Sigmoid colon (tissue), 6 donors: ENCODE measurements at regions not wholly inside any gene's neighbourhood (a gene's known extent, or its start where the extent isn't known, plus 50 kb on each side); places are given as distances from the start of the nearest gene placed in this dataset.

Experiments
- DNase-seq: peaks from one replicate; pipeline ENCODE4 v3.0.0-alpha.2; 2019
- H3K27ac ChIP-seq, 4 donors: fragments of 200-600 bp; sonication (generic); one replicate each; pipeline ENCODE4 v1.5.1; 2016 to 2019; ENCODE audit warnings: mild to moderate bottlenecking in 1 of 4
- H3K27me3 ChIP-seq, 3 donors: fragments of 200-600 bp; sonication (generic); one replicate each; pipeline ENCODE4 v1.5.1; 2019; ENCODE audit warnings: mild to moderate bottlenecking in 1 of 3
- H3K36me3 ChIP-seq, 4 donors: fragments of 200-600 bp; sonication (generic); one replicate each; pipeline ENCODE4 v1.5.1; 2016 to 2019
- H3K4me1 ChIP-seq, 4 donors: fragments of 200-600 bp; sonication (generic); one replicate each; pipeline ENCODE4 v1.5.1; 2017 to 2019
- H3K4me3 ChIP-seq, 4 donors: fragments of 200-600 bp; sonication (generic); one replicate each; pipeline ENCODE4 v1.5.1; 2017 to 2019; ENCODE audit warnings: mild to moderate bottlenecking in 2 of 4, moderate library complexity in 1 of 4
- H3K9me3 ChIP-seq, 4 donors: fragments of 200-600 bp in 3 of 4; sonication (generic) in 3 of 4; one replicate each; pipeline versions ENCODE4 v1.5.1 to v1.6.1; 2013 to 2019
- CTCF ChIP-seq, 4 experiments: fragments of 450-650 bp in 3 of 4; fragments of 200-600 bp in 1 of 4; IDR thresholded peaks; one replicate each; pipeline ENCODE4 v1.5.1; 2016 to 2019; ENCODE audit warnings: antibody characterized with exemption in 4 of 4, mild to moderate bottlenecking in 3 of 4, moderate library complexity in 2 of 4
- EP300 ChIP-seq, 4 donors: sonication (generic); formaldehyde crosslinking; IDR thresholded peaks; one replicate each; pipeline ENCODE4 v1.6.1; 2017; ENCODE audit warnings: antibody characterized with exemption in 4 of 4
- POLR2A ChIP-seq, 2 donors: fragments of 450-650 bp; IDR thresholded peaks; one replicate each; pipeline ENCODE4 v1.6.1; 2016; ENCODE audit warnings: antibody characterized with exemption in 2 of 2, mild to moderate bottlenecking in 2 of 2, moderate library complexity in 2 of 2
- POLR2AphosphoS5 ChIP-seq, 4 donors: sonication (generic); formaldehyde crosslinking; IDR thresholded peaks; one replicate each; pipeline ENCODE4 v1.6.1; 2017; ENCODE audit warnings: antibody characterized with exemption in 4 of 4
- WGBS, 2 donors: extraction: QIAGEN DNeasy Blood & Tissue Kit; methylation state at CpG; one replicate each; pipeline ENCODE4 v1.1.7; 2013; 5-methylcytosine and 5-hydroxymethylcytosine counted together
- intact Hi-C: fragments of 100-400 bp; cut with DNase I; formaldehyde crosslinking; loops from one replicate; pipeline ENCODE4 v1.15.1; 2023
- donor health status: healthy with polysubstance abuse.
- donor health status: healthy.

- peak; percentile 79 for DNase-seq
- no peak for TF ChIP-seq CTCF (IDR thresholded peaks at IDR 0.05)
- no peak for TF ChIP-seq EP300 (IDR thresholded peaks at IDR 0.05)
- no peak for TF ChIP-seq POLR2AphosphoS5 (IDR thresholded peaks at IDR 0.05)
- no peak for TF ChIP-seq POLR2A (IDR thresholded peaks at IDR 0.05)
- intact Hi-C loops, result loop anchor here (2.0 to 10.0 kb wide), 2 partner anchors 100 to 210 kb away; no protein-coding TSS in a partner anchor
- H3K27ac ChIP-seq, result peak overlapping the region; percentile 86 to 90 (median 88)
- no peaks in the 10 kb centered on the region for H3K27me3 ChIP-seq
- H3K36me3 ChIP-seq, result no peaks in the 10 kb centered on the region
- H3K4me1 ChIP-seq, result peaks cover 0 to 29% (median 25%) of the 10 kb centered on the region in 4 donors
- H3K4me3 ChIP-seq, result peak overlapping the region; percentile 30 to 63 (median 61)
- WGBS, 2 donors, result 3 to 4% methylated on average over 20 of the region's 20 CpGs
- H3K9me3 ChIP-seq, result peaks cover 0 to 3% (median 2%) of the 10 kb centered on the region in 4 donors
Measured at GRCh38 chr10:75294518-75294865, 58.7 kb upstream of the COMTD1 start.

- TF ChIP-seq CTCF (IDR thresholded peaks at IDR 0.05) (no peak), POLR2A (IDR thresholded peaks at IDR 0.05) (no peak), POLR2AphosphoS5 (IDR thresholded peaks at IDR 0.05) (no peak), EP300 (IDR thresholded peaks at IDR 0.05) (no peak)
- 54 to 65% methylated on average over 8 of the region's 8 CpGs for WGBS, 2 donors
- peak; percentile 68 for DNase-seq
- H3K4me3 ChIP-seq, result peak overlapping the region in 3 of 4 donors; percentile 60 to 63 (median 62)
- peaks cover 0 to 3% (median 2%) of the 10 kb centered on the region in 4 donors for H3K9me3 ChIP-seq
- peaks cover 0 to 29% (median 25%) of the 10 kb centered on the region in 4 donors for H3K4me1 ChIP-seq
- no peaks in the 10 kb centered on the region for H3K36me3 ChIP-seq
- intact Hi-C loops, result loop anchor here (2.0 to 10.0 kb wide), 2 partner anchors 101 to 211 kb away; no protein-coding TSS in a partner anchor
- peak overlapping the region; percentile 86 to 90 (median 88) for H3K27ac ChIP-seq
- no peaks in the 10 kb centered on the region for H3K27me3 ChIP-seq
Measured at GRCh38 chr10:75294031-75294437, 58.3 kb upstream of the COMTD1 start.

- Histone ChIP-seq H3K4me3 (no peak overlapping the region), H3K27ac (peak overlapping the region; percentile 86 to 90 (median 88)), H3K4me1 (peaks cover 0 to 29% (median 25%) of the 10 kb centered on the region in 4 donors), H3K36me3 (no peaks in the 10 kb centered on the region), H3K9me3 (peaks cover 0 to 3% (median 2%) of the 10 kb centered on the region in 4 donors), H3K27me3 (no peaks in the 10 kb centered on the region)
- WGBS, 2 donors, result 87 to 96% methylated on average over 3 of the region's 3 CpGs
- intact Hi-C loops, result loop anchor here (10.0 kb wide), 1 partner anchor 211 kb away; no protein-coding TSS in a partner anchor
- DNase-seq, result no peak
- no peak for TF ChIP-seq EP300 (IDR thresholded peaks at IDR 0.05)
- TF ChIP-seq POLR2A (IDR thresholded peaks at IDR 0.05), result no peak
Measured at GRCh38 chr10:75293446-75293820, 57.7 kb upstream of the COMTD1 start.

- Histone ChIP-seq H3K36me3 (no peaks in the 10 kb centered on the region), H3K4me1 (peaks cover 0 to 29% (median 25%) of the 10 kb centered on the region in 4 donors), H3K27ac (peak overlapping the region in 1 of 4 donors; percentile 90), H3K27me3 (no peaks in the 10 kb centered on the region), H3K4me3 (no peak overlapping the region), H3K9me3 (peaks cover 0 to 3% (median 2%) of the 10 kb centered on the region in 4 donors)
- 94% methylated on average over 10 of the region's 10 CpGs for WGBS, 2 donors
- TF ChIP-seq EP300 (IDR thresholded peaks at IDR 0.05) (no peak), POLR2A (IDR thresholded peaks at IDR 0.05) (no peak), CTCF (IDR thresholded peaks at IDR 0.05) (no peak), POLR2AphosphoS5 (IDR thresholded peaks at IDR 0.05) (no peak)
- no peak for DNase-seq
- intact Hi-C loops, result loop anchor here (10.0 kb wide), 1 partner anchor 212 kb away; no protein-coding TSS in a partner anchor
Measured at GRCh38 chr10:75292794-75293445, 57.2 kb upstream of the COMTD1 start.

- intact Hi-C loops, result loop anchor here (10.0 kb wide), 1 partner anchor 213 kb away; no protein-coding TSS in a partner anchor
- no peaks in the 10 kb centered on the region for H3K36me3 ChIP-seq
- whole genome bisulfite sequencing, 2 donors, result 41 to 71% methylated on average over 1 of the region's 1 CpG
- no peak overlapping the region for H3K27ac ChIP-seq
- peaks cover 0 to 29% (median 24%) of the 10 kb centered on the region in 4 donors for H3K4me1 ChIP-seq
- no peak overlapping the region for H3K4me3 ChIP-seq
- no peak for DNase-seq
- TF ChIP-seq POLR2A (IDR thresholded peaks at IDR 0.05), result no peak
- TF ChIP-seq EP300 (IDR thresholded peaks at IDR 0.05), result no peak
- no peak for TF ChIP-seq CTCF (IDR thresholded peaks at IDR 0.05)
- TF ChIP-seq POLR2AphosphoS5 (IDR thresholded peaks at IDR 0.05), result no peak
- no peaks in the 10 kb centered on the region for H3K27me3 ChIP-seq
- peaks cover 0 to 3% (median 2%) of the 10 kb centered on the region in 4 donors for H3K9me3 ChIP-seq
Measured at GRCh38 chr10:75291805-75292204, 56.0 kb upstream of the COMTD1 start.
